ENCODE measurements at regions not wholly inside any gene's neighbourhood (a gene's known extent, or its start where the extent isn't known, plus 50 kb on each side); places are given as distances from the start of the nearest gene placed in this dataset.

DNA sequence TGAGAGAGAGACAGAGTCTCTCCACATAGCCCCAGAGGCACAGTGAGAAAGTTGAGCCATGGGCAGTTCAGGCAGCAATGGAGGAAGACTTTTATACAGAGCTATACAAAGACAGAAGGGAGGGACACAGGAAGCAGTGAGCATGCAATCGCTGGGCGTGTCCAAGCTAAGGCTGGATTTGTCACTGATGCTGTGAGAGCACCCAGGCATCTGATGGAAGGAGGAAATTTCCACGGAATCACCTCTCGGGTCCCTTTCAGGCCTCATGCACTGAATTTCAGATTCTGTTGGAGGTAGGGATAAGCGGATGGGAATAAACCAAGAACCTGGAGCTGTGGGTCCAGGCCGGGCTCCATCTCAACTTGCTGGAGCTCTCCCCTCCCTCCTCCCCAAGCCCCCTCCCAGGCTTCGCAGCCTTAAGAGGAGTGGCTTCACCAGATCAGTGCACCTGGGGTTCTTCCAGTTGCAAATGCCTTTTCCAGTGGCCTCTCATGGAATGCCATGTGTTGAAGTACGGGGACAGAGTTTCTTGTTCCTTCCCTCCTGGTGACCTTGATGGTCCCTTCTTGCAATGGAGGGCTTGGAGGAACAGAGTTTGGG lies 114.8 kb upstream of the ALDH1B1 start:
- TF ChIP-seq POLR2AphosphoS5 (IDR thresholded peaks at IDR 0.05; ENCODE audit: low read depth, low read length) (no peak), POLR2A (IDR thresholded peaks at IDR 0.05; ENCODE audit: low read depth, low read length) (no peak), TAF1 (IDR thresholded peaks at IDR 0.05; ENCODE audit: low read depth, low read length) (no peak), POU2F2 (IDR thresholded peaks at IDR 0.05; ENCODE audit: low read depth, low read length) (no peak), SPI1 (IDR thresholded peaks at IDR 0.05; ENCODE audit: low read depth, low read length) (no peak)
